Fibroblast of villous mesenchyme (primary cell): ENCODE measurements at regions not wholly inside any gene's neighbourhood (a gene's known extent, or its start where the extent isn't known, plus 50 kb on each side); places are given as distances from the start of the nearest gene placed in this dataset.
A peak's percentile ranks its signal among the peaks of the same experiment; 100 is the strongest.

ENCODE experiments used
- DNase-seq: peaks from one replicate; pipeline ENCODE4 v3.0.0-alpha.2; 2010; ENCODE audit warnings: low read depth
- H3K4me3 ChIP-seq: 2 replicates; pipeline ENCODE4 v1.5.1; 2011; ENCODE audit warnings: low read depth, mild to moderate bottlenecking, low read length
- TF ChIP-seq, protein P1 (sequence below): IDR thresholded peaks from 2 replicates; pipeline ENCODE4 v1.5.1; 2012; ENCODE audit warnings: low read depth, mild to moderate bottlenecking, low read length; ENCODE audit not compliant: insufficient read depth

DNA sequence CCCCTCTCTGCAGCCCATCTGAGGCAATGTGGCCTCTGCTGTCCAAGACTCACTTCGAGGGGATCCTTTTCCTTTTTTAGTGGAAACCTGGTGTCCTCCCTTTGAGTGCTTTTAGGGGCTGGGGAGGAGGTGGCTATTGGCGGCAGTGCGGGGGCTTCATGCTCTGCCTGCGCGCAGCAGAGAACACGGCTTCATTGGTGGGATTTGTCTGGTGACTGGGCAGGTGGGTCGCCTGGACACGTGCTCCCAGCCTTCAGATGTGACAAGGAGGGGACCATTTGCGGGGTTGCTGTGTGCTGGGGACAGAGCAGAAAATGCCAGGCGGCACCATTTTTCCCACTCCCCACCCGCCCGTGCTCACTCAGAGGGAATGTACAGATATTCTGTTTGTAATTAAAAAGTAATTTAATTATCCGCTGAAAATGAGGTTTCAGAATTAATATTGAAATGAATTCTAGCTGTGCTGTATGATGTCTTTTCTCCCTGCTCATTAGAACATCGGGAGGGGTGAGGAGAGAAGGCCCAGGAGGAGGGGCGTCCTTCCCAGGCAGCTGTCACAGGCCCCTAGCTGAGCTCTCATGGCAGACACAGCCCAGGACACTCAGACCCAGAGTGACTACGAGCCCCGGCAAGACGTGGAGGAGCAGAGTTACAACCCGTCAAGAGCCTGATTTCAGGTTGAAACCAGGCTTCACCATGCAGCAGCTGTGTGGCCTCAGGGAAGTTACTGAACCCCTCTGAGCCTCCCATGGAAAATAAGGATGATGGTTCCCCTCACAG, 417.2 kb upstream of the SULF2 start:
- DNase-seq = no peak
- no peak overlapping the region for H3K4me3 ChIP-seq
- TF ChIP-seq, protein P1, sequence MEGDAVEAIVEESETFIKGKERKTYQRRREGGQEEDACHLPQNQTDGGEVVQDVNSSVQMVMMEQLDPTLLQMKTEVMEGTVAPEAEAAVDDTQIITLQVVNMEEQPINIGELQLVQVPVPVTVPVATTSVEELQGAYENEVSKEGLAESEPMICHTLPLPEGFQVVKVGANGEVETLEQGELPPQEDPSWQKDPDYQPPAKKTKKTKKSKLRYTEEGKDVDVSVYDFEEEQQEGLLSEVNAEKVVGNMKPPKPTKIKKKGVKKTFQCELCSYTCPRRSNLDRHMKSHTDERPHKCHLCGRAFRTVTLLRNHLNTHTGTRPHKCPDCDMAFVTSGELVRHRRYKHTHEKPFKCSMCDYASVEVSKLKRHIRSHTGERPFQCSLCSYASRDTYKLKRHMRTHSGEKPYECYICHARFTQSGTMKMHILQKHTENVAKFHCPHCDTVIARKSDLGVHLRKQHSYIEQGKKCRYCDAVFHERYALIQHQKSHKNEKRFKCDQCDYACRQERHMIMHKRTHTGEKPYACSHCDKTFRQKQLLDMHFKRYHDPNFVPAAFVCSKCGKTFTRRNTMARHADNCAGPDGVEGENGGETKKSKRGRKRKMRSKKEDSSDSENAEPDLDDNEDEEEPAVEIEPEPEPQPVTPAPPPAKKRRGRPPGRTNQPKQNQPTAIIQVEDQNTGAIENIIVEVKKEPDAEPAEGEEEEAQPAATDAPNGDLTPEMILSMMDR = no peak

DNA sequence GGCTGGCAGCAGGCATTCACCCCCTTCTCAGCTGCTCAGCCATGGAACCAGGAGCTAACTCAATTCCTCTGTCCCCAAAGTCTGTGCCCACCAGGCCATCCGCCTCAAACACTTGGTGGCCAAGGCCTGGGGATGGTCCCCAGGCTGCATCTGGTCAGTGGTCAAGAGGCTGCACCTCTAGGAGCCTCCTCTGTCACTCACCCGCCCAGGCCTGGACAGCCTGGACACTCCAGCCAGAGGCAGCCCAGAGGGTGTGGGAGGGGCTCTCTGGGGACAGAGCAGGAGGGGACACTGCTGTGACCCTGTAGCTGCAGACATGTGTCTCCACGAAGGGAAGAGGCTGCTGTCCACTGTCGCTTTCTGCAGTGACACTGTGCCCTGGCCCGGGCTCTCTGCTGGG, 416.6 kb upstream of the SULF2 start:
- H3K4me3 ChIP-seq = no peak overlapping the region
- TF ChIP-seq, protein P1 = no peak
- no peak for DNase-seq

DNA sequence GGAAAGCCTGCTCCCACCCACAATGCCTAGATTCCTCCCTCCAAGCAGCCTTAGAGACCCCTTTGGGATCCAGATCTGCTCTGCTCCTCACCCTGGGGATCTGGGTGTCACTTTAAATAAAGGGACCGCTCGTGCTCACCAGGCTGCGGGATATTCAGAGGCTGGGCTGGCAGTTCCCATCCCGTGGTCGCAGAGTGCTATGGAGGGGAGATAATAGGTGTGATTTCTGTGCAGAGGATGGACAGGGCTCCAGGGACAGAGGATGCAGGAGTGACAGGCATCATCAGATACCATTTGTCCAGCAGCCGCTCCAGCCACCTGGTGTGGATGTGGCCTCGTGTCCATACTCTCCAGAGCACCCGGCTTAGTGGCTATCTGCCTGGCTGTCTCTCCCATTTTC, 415.9 kb upstream of the SULF2 start:
- no peak overlapping the region for H3K4me3 ChIP-seq
- no peak for DNase-seq
- TF ChIP-seq, protein P1 = no peak

DNA sequence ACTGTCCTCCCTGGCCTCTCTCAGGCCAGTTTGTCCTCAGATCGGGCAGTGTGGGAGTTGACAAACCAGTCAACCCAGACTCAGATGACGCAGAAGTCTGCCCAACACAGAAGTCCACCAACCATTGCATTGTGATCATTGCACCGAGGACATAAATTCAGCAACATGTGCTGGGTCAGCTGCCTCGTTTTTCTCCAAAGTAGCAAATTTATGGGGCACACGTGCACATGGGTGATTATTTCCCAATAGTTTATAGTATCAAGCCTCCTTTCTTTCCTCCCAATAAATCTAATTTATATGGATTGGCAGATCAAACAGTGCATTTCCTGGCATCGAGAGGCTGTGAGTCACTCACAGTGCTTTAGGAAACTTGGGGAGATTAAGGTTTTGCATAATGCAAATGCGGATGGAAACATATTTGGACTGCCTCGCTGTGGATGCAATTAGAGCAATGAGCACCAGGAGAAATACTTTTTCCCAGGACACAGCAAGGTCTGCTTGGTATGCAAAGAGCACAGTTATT, 413.7 kb upstream of the SULF2 start:
- H3K4me3 ChIP-seq = no peak overlapping the region
- TF ChIP-seq, protein P1 = no peak
- peak; percentile 66 for DNase-seq

DNA sequence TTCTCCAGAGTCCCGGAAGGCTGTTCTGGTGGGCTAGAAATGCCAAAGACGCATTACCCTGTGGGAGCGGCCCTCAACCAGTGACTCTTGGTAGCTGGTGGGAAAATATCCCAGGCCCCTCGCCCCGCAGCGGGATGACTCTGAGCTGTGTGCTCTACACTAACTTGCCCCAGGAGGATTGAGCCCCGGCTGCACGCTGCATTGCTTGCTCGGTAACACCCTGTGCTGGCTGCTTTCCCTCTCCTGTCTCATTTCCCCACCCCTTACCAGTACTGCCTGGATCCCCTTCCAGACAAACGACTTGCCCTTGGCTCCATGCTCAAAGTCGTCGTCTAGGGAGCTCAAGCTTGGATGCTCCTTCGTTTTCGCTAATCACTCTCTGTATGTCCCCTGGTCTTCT, 411.8 kb upstream of the SULF2 start:
- no peak overlapping the region for H3K4me3 ChIP-seq
- DNase-seq = no peak
- TF ChIP-seq, protein P1 = no peak

DNA sequence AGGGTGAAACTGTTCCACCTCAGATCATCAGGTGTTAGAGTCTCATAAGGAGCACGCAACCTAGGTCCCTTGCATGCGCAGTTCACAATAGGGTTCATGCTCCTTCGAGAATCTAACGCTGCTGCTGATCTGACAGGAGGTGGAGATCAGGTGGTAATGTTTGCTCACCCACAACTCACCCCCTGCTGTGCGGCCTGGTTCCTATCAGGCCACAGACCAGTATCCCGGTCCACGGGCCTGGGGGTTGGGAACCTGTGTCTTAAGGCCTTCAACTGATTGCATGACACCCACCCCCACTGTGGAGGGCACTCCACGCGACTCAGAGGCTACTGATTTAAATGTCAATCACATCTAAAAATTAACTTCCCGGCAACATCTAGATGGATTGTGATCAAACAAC, 411.2 kb upstream of the SULF2 start:
- H3K4me3 ChIP-seq = no peak overlapping the region
- TF ChIP-seq, protein P1 = no peak
- DNase-seq = no peak
